GM04503 (cell line): ENCODE measurements at regions not wholly inside any gene's neighbourhood (a gene's known extent, or its start where the extent isn't known, plus 50 kb on each side); places are given as distances from the start of the nearest gene placed in this dataset.

Source experiments
- DNase-seq: peaks from one replicate; pipeline ENCODE4 v3.0.0-alpha.2; 2012; ENCODE audit warnings: low read depth

GRCh38 chr13:99436686-99437416, 64.4 kb upstream of the TM9SF2 start:
- DNase-seq: peak; percentile 11

GRCh38 chr13:99439048-99439447, 62.2 kb upstream of the TM9SF2 start:
- DNase-seq: no peak

GRCh38 chr13:99439850-99440604, 61.2 kb upstream of the TM9SF2 start:
- DNase-seq: no peak

GRCh38 chr13:99442273-99442895, 58.9 kb upstream of the TM9SF2 start:
- DNase-seq: no peak

GRCh38 chr13:99446242-99446641, 55.0 kb upstream of the TM9SF2 start:
- no peak for DNase-seq

GRCh38 chr13:99448546-99448945, 52.7 kb upstream of the TM9SF2 start:
- DNase-seq: no peak

GRCh38 chr13:99450416-99450815, 50.9 kb upstream of the TM9SF2 start:
- no peak for DNase-seq
